ENCODE measurements at regions not wholly inside any gene's neighbourhood (a gene's known extent, or its start where the extent isn't known, plus 50 kb on each side); places are given as distances from the start of the nearest gene placed in this dataset.

- DNase-seq (ENCODE audit: low spot score, unreplicated experiment) = no peak
- Mint-ChIP-seq H3K9me3 (ENCODE audit: low read depth) (no peaks in the 10 kb centered on the region), H3K4me1 (ENCODE audit: low read depth) (peaks cover 4% of the 10 kb centered on the region), H3K36me3 (ENCODE audit: insufficient read depth) (no peaks in the 10 kb centered on the region), H3K4me3 (ENCODE audit: low read depth) (no peak overlapping the region), H3K27me3 (no peaks in the 10 kb centered on the region), H3K27ac (no peak overlapping the region)
- TF ChIP-seq, protein P1, sequence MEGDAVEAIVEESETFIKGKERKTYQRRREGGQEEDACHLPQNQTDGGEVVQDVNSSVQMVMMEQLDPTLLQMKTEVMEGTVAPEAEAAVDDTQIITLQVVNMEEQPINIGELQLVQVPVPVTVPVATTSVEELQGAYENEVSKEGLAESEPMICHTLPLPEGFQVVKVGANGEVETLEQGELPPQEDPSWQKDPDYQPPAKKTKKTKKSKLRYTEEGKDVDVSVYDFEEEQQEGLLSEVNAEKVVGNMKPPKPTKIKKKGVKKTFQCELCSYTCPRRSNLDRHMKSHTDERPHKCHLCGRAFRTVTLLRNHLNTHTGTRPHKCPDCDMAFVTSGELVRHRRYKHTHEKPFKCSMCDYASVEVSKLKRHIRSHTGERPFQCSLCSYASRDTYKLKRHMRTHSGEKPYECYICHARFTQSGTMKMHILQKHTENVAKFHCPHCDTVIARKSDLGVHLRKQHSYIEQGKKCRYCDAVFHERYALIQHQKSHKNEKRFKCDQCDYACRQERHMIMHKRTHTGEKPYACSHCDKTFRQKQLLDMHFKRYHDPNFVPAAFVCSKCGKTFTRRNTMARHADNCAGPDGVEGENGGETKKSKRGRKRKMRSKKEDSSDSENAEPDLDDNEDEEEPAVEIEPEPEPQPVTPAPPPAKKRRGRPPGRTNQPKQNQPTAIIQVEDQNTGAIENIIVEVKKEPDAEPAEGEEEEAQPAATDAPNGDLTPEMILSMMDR (IDR thresholded peaks at IDR 0.05; ENCODE audit: unreplicated experiment) = no peak
Measured at GRCh38 chr5:120088412-120088811, 375.7 kb upstream of the PRR16 start.

DNA sequence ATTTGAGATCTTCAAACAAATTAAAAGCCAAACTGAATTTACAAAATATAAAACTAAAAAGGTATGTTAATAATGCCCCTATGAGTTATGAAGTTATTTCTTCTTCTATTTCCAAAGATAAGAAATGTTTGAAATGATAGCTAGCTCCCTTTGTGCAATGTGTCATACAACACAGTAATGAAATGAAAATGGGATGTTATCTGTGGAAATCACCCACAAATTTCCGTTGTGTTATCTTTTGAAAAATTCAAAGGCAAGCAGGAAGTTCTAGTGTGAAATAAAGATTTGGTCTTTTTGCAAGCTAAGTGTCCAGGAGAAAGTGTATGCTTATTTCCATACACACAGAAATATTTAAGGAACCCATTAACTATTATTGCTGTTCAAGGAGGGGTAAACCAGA, 375.3 kb upstream of the PRR16 start:
- Mint-ChIP-seq H3K4me1 (ENCODE audit: low read depth) (peaks cover 4% of the 10 kb centered on the region), H3K36me3 (ENCODE audit: insufficient read depth) (no peaks in the 10 kb centered on the region), H3K27me3 (no peaks in the 10 kb centered on the region), H3K4me3 (ENCODE audit: low read depth) (no peak overlapping the region), H3K27ac (no peak overlapping the region), H3K9me3 (ENCODE audit: low read depth) (no peaks in the 10 kb centered on the region)
- no peak for DNase-seq (ENCODE audit: low spot score, unreplicated experiment)
- TF ChIP-seq, protein P1 (IDR thresholded peaks at IDR 0.05; ENCODE audit: unreplicated experiment) = no peak

- no peak overlapping the region for H3K27ac Mint-ChIP-seq
- H3K4me3 Mint-ChIP-seq (ENCODE audit: low read depth) = no peak overlapping the region
- H3K4me1 Mint-ChIP-seq (ENCODE audit: low read depth) = peaks cover 10% of the 10 kb centered on the region
- TF ChIP-seq, protein P1 (IDR thresholded peaks at IDR 0.05; ENCODE audit: unreplicated experiment) = no peak
- H3K9me3 Mint-ChIP-seq (ENCODE audit: low read depth) = no peaks in the 10 kb centered on the region
- no peak for DNase-seq (ENCODE audit: low spot score, unreplicated experiment)
- no peaks in the 10 kb centered on the region for H3K36me3 Mint-ChIP-seq (ENCODE audit: insufficient read depth)
- no peaks in the 10 kb centered on the region for H3K27me3 Mint-ChIP-seq
Measured at GRCh38 chr5:120091376-120091948, 372.6 kb upstream of the PRR16 start.

DNA sequence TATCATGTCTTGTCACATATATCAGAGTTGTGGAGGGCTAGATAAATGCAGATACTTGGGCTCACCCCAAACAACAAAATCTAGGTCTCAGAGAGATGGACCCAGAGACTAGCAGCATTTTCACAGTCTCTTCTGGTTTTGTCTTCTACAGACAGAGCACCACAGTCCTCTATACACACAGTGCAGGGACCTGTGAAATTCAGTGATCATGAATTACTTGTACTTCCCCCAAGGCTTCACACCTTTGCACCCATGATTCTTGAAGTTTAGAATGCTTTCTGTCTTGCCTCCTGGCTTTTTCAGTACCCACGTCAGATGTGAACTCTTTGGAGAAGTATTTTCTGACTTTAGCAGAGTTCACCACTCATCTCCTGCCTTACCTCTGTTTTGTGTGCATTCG, 371.5 kb upstream of the PRR16 start:
- Mint-ChIP-seq H3K4me1 (ENCODE audit: low read depth) (peaks cover 15% of the 10 kb centered on the region), H3K27me3 (no peaks in the 10 kb centered on the region), H3K36me3 (ENCODE audit: insufficient read depth) (no peaks in the 10 kb centered on the region)

DNA sequence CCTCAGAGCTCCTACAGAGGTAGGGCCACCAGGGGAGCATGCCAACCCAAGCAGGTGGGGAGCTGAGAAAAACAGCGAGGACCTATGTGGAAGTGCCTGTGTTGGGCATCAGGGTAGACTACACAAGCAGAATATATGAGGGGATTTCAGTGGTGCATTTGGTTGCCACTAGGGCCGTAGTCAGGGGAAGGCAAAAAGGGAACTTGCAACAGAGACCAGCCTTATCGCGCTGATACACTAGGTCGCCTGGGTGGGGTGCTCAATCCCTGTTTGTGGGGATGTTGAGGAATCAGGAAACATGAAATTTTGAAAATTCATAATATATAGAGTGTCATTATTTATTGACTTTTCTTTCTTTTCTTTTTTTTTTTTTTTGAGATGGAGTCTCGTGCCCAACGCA, 370.9 kb upstream of the PRR16 start:
- Mint-ChIP-seq H3K36me3 (ENCODE audit: insufficient read depth) (no peaks in the 10 kb centered on the region), H3K4me1 (ENCODE audit: low read depth) (peaks cover 15% of the 10 kb centered on the region), H3K9me3 (ENCODE audit: low read depth) (no peaks in the 10 kb centered on the region), H3K4me3 (ENCODE audit: low read depth) (no peak overlapping the region), H3K27me3 (no peaks in the 10 kb centered on the region), H3K27ac (peak overlapping the region; percentile 75)
- TF ChIP-seq, protein P1 (IDR thresholded peaks at IDR 0.05; ENCODE audit: unreplicated experiment) = no peak
- DNase-seq (ENCODE audit: low spot score, unreplicated experiment) = no peak

More for the DNA sequence above, 371.5 kb upstream of the PRR16 start:
- DNase-seq (ENCODE audit: low spot score, unreplicated experiment) = no peak
- no peaks in the 10 kb centered on the region for H3K9me3 Mint-ChIP-seq (ENCODE audit: low read depth)
- no peak overlapping the region for H3K4me3 Mint-ChIP-seq (ENCODE audit: low read depth)
- no peak overlapping the region for H3K27ac Mint-ChIP-seq
- TF ChIP-seq, protein P1 (IDR thresholded peaks at IDR 0.05; ENCODE audit: unreplicated experiment) = no peak

Data from progenitor cell of endocrine pancreas (in vitro differentiated cells).